HUDEP-2 (cell line): ENCODE measurements at regions not wholly inside any gene's neighbourhood (a gene's known extent, or its start where the extent isn't known, plus 50 kb on each side); places are given as distances from the start of the nearest gene placed in this dataset.

Source experiments
- DNase-seq, 76 experiments: peaks; one replicate each; lab custom pipeline; 2025; ENCODE audit not compliant: unreplicated experiment in 76 of 76; lab: John Stamatoyannopoulos, UW

DNA sequence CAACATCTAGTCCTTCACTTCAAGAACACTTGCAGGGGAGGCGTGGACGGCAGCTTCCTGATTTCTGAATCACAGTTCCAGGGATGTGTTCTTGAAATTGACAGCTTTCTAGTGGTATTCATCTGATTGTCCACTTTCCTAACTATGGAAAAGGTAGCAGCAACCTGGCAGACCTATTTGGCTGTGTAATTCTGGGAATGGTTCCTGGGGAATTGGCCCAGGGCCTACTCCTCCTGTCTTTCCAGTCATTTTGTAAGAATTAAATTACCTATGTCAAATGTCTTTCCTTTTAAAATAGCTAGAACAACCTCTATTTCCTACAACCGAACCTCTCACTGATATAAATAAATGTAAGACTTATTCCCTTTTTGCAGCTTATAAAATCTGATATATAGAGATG is 85.5 kb upstream of the RSPO3 start:
- no peak for DNase-seq

DNA sequence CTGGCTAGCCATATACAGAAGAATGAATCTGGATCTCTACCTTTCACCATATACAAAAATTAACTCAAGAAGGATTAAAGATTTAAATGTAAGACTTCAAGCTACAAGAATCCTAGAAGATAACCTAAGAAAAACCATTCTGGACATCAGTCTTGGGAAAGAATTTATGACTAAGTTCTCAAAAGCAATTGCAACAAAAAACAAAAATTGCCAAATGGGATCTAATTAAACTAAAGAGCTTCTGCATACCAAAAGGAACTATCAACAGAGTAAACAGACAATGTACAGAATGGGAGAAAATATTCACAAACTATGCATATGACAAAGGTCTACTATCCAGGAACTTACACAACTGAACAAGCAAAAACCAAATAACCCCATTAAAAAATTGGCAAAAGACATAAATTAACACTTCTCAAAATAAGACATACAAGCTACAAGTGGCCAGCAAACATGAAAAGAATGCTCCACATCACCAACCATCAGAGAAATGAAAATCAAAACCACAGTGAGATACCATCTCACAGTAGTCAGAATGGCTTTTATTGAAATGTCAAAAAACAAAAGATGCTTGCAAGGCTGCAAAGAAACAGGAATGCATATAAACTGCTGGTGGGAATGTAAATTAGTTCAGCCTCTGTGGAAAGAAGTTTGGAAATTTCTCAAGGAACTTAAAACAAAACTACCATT is 66.8 kb upstream of the RSPO3 start:
- no peak for DNase-seq

DNA sequence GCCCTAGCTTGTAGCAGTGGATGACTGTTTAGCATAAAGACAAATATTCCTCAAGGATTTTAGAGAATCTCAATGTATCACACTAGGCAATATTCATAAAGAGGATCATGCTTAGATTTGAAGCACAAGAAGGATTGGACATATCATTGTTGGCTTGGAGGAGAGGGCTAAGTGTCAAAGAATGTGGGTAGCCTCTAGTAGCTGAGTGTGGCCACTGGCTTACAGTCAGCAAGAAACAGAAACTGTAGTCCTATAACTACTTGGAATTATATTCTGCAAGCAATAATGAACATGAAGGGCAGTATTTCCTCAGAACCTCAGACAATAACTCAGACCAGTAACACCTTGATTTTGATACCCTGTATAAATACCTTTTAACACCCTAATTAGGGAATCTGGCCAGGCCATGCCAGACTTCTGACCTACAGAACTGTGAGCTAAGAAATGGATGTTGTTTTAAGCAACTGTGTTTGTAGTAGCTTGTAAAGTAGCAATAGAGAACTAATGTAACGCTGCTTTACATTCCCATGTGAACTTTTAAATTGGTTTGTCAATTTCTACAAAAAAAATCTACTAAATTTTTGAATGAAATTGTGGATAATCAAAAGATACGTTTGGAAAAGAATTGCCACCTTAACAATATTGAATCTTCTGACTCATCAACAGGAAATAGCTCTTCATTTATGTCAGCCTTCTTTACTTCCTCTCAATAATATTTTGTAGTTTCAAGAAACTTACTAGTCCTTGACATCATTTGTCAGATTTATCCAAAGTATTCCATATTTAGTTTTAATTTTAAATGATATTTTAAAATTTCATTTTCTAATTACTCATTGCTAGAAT is 65.2 kb upstream of the RSPO3 start:
- DNase-seq, result no peak

- no peak for DNase-seq
These were observed 64.6 kb upstream of the RSPO3 start for GRCh38 chr6:127053875-127054235.

GRCh38 chr6:127058027-127058426 is 60.4 kb upstream of the RSPO3 start:
- DNase-seq, result no peak

- no peak for DNase-seq
These were observed 59.5 kb upstream of the RSPO3 start for GRCh38 chr6:127058936-127059335.
